Kidney glomerular epithelial cell (primary cell): ENCODE measurements at regions not wholly inside any gene's neighbourhood (a gene's known extent, or its start where the extent isn't known, plus 50 kb on each side); places are given as distances from the start of the nearest gene placed in this dataset.
"Not testable (repeated sequence)": the region's sequence is repeated elsewhere in the genome, so short reads cannot be mapped to it uniquely, and the experiment has no call there.

Experiments used
- DNase-seq: peaks from one replicate; lab custom pipeline; 2025; lab: John Stamatoyannopoulos, UW

DNA sequence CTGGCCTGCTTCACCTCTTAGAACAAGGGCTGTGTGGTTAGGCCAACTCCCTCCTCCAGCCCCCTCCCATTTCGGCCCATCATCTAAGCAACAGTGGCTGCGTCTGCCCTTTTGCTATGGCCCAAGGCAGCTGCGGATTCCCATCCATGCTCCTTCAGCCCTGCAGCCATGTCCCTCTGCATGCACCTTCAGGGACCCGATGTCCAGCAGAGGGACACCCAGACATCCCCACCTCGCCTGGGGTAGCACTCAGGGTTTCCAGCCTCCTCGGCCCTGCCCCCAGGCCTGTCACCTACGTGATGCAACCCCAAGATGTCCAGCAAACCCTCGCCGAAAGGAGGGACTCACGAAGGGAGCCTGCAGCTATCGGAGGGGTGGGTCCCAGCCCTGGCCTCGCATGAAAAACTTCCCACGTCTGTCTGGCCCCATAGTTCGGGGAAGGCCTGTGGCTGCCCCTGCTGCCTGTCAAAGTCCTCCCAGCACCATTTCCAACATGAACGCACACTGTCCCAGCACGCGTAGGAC lies 194.4 kb downstream of the CTTN start:
- no peak for DNase-seq

DNA sequence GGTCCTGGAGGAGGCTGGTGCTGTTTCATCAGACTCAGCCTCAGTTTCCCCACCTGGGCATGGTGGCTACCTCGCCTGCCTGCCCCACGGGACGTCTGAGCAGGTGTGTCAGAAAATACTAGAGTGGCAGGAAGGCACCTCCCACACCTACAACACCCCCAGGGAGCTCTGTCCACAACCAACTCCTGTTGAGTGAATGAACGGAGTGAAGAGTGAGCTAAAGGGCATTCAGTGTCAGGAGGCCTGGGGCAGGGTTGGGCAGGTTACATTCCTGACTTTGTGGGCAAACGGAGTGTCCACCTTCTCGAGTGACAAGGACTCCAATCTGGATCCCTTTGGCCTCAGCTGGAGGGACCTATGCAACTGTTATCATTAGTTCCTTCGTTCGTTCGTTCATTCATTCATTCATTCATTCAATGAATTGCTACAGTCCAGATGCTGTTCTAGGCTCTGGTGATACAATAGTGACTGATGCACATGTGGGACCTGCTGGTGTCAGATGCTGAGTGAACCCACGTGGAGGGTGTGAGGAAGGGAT lies 195.2 kb downstream of the CTTN start:
- no peak for DNase-seq

DNA sequence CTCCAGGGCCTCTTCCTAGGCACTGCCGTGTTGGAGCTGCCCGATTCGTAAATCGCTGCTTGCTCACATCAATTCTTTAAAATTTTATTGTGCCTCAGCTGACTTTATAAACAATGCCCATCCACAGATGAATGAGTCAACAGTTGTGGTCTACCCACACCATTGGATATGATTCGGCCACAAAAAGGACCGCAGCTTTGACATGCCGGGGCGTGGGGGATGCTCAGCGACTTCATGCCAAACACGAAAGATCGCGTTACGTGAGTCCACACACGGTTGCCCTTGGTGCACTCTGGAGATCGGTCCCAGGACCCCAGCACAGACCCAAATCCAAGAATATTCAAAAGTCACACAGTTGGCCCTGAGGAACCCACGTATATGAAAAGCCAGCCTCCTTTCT lies 195.7 kb downstream of the CTTN start:
- no peak for DNase-seq

DNA sequence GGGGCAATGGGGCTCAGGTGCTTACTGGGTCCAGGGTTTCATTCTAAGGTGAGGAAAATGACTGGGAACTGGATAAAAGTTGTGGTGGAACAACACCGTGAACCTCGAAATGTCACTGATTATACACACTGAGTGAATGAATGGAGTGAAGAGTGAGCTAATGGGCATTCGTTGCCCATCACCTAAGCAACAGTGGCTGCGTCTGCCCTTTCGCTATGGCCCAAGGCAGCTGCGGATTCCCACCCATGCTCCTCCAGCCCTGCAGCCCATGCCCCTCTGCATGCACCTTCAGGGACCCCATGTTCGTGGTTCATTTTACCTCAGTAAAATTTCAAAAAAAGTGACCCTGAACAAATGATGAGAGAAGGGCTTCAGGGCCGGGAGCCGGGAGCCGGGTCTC lies 196.3 kb downstream of the CTTN start:
- DNase-seq, result no peak

DNA sequence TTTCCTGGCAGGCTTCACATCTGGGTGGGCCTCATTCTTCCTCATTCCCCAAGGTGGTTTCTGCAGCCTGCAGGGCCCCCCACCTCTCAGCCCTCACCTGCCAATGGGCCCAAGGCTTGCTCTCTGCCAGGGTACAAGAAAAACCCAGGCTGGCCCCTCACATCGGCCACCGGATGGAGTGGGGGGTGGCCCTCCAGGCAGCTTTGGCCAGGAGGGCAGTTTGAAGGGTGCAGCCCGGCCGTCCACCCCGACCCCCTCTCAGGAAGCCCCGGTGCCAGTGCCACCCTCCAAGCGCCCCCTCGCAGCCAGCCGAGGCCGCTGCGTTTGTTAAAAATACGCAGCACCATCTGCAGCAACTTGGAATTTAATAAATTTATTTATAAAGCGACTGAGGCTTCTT lies 196.7 kb downstream of the CTTN start:
- no peak for DNase-seq

DNA sequence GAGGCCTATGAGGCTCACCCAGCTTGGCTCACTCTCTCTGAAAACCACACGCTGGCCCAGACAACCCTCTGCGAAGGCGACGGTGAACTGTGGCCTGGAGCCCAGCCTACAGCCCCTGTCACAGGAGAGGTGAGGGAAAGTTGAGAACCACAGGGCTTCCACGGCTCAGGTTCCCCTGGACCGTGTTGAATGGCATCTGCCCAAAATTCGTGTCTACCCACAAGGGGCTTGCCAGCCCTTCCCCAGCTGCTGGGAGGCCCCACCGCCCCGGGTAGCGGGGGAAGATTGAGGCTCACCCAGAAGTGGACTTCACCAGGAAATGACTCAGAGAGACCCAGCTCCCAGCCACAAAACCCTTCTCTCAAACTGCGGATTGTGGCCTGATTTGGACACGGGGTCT lies 197.1 kb downstream of the CTTN start:
- no peak for DNase-seq

DNA sequence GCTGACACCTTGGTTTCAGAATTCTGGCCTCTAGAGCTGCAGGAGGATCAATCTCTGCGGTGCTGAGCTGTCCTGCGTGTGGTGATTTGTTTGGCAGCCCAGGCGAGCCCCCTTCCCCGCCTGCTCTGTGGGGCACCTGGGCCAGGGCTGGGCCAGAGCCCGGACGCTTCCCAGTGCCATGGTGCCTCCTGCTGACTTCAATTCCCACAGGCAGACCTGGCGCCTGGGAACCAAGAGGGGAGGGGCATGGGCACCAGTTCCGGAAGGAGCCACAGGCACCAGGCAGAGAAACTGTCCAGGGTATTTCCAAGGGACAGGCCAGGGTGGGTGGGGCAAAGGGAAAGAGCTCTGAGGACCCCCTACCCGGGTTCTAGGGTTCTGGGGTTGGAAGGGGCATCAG lies 197.8 kb downstream of the CTTN start:
- no peak for DNase-seq

DNA sequence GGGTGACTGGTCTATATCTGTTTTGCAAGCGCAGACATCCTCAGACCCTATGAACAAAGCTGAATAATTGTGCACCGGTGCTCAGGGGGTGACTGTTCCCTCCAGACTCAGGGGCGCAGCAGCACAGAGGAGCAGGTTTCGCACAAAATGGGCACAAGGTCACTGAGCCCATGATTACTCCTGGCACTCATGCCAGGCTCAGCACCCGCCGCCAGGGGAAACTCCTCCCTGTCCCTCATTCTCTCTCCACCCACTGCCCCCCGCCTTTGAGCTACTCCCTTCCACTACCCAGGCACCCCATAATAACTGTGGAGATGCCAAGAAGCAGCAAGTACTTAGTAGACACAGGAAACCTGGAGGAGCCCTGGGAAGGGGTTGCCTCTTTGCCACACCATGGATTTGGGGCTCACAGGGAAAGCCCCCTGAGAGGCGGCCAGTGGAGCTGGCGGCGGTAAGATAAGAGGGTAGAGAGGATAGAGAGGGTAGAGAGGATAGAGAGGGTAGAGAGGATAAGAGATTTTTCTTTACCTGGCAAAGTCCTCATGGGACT lies 198.8 kb downstream of the CTTN start:
- DNase-seq, result no peak

DNA sequence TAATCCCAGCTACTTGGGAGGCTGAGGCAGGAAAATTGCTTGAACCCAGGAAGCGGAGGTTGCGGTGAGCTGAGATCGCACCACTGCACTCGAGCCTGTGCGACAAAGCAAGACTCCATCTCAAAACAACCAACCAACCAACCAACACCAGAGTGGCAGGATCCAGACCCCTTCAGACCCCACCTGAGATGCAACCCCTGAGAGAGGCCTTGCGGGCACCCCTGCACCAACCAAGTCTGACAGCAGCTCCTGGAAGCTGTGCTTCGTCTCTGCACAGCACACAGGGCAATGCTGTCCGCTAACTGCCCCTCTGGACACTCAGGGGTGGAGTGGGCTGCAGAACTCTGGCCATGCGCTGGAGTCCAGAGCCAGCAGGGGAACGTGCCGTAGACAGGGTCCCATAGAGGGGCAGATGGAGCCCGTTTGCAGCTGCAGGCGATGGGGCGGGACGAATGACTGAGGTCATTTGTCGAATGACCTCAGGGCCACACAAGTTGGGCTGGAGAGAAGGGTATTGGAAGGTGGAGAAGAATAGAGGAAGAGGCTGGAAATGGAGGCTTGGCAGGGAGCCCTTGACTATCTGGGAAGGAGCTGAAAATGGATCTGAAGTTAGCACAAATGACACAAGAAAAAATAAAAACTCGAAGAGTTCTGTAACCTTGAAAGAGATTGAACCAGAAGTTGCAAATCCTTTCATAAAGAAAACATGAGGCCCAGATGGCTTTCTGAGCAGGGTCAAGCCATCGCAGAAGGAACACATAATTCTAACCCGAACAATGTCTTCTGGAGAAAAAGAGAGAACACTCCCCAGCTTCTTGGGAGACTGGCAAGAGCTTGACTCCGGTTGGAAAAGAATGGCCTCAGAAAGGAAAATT lies 199.7 kb downstream of the CTTN start:
- no peak for DNase-seq

DNA sequence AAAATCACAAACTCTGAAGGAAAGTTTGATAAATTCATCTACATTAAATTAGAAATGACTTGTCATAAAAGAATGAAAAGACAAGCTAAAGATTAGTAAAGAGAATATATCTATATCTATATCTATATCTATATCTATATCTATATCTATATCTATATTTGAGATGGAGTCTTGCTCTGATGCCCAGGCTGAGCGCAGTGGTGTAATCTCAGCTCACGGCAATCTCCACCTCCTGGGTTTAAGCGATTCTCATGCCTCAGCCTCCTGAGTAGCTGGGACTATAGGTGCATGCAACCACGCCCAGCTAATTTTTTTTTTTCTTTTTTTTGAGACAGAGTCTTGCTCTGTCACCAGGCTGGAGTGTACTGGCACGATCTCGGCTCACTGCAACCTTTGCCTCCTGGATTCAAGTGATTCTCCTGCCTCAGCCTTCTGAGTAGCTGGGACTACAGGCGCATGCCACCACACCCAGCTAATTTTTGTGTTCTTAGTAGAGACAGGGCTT lies 202.6 kb downstream of the CTTN start:
- DNase-seq, result not testable (repeated sequence)

DNA sequence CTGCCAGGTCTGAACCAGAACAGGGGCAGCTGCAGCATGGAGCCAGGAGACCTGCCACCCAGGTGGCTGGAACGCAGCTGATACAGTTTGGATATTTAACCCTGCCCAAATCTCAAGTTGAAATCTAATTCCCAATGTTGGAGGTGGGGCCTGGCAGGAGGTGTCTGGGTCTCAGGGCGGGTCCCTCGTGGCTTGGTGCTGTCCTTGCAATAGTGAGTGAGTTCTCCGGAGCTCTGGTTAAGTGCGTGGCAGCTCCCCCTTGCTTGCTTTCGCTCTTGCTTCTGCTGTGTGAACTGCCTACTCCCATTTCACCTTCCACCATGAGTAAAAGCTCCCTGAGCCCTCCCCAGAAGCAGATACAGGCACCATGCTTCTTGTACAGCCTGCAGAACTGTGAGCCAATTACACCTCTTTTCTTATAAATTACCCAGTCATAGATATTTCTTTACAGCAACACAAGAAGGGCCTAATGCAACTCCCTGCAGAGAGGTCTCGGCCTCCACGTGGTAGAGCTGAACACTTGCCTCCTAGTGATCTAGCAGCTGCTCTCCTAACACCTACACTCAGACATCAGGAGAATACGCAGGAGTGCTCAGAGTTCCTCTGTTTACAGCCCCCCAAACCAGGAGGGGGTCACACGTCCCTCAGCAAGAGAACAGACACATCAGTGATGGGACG lies 203.7 kb downstream of the CTTN start:
- no peak for DNase-seq

DNA sequence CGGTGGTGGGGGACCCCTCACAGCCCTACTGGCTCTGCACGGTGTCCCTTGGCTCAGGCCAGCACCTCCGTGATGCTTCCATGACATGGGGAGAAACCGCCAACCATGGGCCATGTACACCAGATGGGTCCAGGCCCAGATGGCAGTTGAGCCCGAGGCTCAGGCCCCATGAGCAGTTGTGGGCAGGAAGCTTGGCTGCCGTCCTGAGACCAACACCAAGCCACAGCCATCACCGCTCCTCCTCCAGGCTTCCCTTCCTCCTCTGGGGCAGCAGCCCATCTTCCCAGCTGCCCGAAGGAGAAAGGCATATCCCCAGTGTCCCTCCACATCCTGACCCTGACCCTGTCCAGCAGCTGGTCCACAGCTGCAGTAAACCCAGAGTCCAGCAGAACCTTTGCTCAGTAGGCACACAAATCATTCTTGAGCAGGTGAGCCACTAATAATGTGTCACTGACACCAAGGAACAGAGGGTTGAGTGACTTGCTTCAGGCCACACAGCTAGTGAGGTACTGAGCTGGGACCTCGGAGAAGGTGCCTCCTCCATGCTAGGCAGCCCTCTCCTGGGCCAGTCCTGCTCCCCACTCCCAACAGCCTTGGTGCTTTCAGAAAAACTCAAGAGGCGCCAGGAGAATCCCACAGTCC lies 204.9 kb downstream of the CTTN start:
- no peak for DNase-seq

DNA sequence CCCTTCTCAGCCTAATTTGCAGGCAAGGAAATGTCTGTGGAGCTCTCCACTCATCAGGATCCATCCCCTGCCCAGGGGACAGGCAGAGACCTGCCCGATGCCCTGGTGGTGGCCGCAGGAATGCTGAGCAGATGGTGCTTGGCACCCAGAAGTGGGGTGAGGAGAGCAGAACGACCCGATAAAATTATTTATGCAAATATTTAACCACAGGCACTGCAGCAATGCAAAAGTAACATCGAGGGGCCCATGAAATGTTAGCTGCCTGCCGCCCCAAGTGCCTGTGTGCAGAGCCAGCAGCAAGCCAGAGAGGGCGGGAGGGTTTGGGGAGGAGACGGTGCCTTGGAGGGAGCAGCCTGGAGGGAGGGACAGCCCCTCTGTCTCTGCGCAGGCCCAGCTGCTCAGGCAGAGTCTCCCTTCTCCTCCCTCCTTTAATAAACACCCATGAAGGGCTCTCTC lies 205.5 kb downstream of the CTTN start:
- DNase-seq, result no peak

DNA sequence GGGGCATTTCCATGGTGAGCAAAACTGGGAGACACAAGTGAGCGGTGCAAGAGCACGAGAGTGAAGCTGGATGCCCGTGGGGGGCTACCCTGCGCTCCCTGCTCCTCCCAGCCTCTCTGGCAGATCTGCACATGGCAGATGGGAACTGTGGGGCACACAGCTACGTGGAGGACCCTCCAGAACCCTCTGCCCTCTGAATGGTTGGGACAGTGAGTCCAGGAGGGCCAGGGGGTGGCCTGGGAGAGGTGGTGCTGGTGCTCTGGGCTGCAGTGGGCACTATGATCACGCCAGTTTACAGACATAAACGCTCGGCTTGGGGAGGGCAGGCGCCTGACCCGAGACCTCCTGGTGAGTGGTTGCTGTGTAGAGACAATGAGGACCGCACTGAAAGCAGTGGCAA lies 205.9 kb downstream of the CTTN start:
- DNase-seq, result no peak

DNA sequence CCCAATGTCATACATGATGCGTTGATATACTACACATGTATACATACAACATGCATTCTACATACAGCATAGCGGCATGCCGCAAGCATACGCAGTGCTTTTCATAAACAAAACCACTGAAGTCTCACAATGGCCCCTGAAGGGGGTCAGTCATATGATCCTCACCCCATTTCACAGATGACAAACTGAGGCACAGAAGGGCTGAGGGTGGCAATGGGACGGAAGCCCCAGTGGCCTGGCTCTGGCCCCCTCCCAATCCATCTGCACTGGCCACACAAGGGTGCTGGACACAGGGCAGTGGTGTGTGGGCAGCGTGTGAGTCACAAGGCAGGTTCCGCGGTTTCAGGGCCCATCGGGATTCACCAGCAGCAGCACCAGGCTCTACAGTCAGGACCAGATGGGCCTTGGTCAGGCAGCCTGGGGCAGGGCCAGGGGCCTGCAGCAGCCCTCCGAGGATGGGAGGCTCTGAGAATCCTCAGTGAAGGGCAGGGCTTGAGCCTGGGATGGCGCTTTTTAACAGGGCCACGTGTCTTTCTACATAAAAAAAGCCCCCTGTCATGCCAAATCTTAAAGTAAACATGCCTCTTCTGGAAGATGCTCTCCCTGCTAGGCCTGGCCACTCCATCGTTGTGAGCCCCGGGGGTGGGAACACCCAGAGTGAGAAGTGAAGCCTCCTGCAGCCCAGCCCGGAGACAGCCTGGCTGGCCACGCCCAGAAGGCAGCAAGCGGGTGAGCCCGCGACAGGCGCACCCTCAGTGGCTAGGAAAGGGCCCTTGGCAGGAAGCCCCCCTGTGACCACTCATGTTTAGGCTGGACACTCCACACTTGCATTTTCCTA lies 206.5 kb downstream of the CTTN start:
- DNase-seq, result no peak

DNA sequence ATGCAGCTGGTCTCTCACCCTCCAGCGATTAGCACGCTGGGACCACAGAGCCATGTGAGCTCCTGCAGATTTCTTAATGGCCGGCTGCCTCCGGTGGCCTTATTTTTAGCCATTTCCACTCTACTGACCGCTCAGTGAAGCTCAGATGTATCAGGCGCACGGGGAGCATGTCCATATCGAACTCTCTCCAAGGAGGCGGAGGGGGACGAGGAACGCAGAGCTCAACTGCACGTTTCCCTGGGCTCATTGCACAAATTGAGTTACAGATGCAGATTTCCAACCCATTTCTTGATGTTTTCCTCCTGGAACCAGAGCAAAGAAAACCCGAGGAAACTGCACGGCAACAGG lies 207.1 kb downstream of the CTTN start:
- DNase-seq, result no peak

DNA sequence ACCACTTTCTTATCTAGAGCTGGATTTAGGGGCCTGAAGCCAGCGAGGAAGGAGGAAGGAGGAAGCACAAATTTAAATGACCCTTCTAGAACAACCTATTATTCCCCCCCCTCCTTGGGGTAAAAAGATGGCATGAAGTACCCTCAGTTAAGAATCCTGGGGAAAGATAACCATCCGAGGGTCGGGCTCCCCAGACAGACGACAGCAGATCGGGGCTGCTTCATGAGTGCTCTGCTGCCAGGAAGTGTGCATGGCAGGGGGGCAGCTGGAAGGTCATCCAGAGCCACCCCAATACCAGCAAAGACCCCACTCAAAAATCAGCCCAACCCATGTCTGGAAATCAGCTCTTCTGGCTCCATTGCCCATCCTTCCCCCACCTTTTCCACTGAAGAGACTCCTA lies 207.5 kb downstream of the CTTN start:
- DNase-seq, result no peak

DNA sequence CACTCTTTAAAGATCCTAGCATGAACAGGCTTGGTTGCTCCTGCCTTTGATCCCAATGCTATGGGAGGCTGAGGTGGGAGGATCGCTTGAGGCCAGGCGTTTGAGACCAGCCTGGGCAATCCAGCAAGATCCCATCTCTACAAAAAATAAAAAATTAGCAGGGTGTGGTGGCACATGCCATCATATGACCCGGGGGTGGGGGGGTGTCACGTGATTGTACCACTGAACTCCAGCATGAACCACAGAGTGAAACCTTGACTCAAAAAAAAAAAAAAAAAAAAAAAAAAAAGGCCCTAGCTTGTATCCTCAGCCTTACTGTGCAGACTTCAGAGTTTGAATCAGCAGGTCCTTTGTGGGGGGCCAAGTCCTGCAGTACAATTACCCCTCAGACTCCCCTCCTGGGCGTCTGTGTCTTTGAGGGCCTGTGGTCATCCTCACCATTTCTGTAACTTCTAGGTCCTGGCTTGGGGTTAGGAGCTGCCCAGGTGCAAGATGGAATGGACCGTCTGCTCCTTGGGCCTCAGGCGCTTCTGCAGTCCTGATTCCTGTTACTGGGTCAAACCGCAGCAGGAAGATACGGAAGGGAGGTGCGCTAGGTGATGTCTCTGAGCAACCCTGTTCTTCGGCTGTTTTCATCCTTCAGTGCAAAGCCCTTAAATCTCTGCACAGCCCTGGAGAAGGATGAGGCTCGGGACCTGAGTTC lies 208.1 kb downstream of the CTTN start:
- no peak for DNase-seq

DNA sequence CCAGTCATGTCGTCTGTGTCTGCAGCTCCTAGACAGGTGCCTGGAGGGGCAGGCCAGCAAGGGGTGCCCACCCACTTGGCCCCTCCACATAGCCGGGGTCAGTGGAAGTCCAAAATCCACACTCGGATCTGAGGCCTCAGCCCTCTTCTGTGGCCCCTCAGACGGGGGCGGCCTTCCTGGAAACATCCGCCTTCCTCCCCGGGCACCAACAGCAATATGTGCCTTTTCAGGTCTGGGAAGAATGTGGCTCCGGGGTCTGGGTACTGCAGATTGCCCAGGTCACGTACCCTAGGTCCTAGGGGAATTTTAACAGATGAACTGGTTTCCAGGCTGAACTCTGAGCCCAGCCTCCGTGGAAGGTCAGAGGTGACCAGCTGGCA lies 208.6 kb downstream of the CTTN start:
- no peak for DNase-seq

DNA sequence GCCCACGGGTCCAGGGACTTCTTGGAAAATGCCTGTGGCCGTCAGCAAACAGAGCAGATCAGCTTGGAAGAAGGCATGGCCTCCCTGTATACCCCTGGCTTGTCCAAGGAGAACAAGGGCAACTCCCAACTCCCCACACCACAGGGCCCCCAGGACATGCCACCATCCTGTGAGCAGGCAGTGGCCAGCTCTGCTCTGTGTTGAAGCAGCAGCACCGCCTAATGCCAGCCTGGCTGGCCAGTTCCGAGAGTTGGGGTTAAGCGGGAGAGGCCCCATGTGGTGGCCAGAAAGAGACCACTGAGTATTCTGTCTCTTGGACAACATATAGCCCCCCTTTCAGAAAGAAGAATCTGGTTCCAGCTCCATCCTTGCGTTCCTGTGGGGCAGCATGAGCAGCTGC lies 209.2 kb downstream of the CTTN start:
- DNase-seq, result no peak
